ENCODE measurements at regions not wholly inside any gene's neighbourhood (a gene's known extent, or its start where the extent isn't known, plus 50 kb on each side); places are given as distances from the start of the nearest gene placed in this dataset.

- Histone ChIP-seq H3K9me3 (ENCODE audit: insufficient read depth, low read length, severe bottlenecking) (no peaks in the 10 kb centered on the region), H3K9ac (ENCODE audit: low read depth, low read length) (no peak overlapping the region), H3K79me2 (ENCODE audit: insufficient read depth, low read length) (no peaks in the 10 kb centered on the region), H2AFZ (ENCODE audit: low read depth, low read length) (no peak overlapping the region), H3K4me2 (ENCODE audit: insufficient read depth, low read length) (no peak overlapping the region), H3K4me3 (ENCODE audit: low read depth in 1 of 2, low read length in 2 of 2) (no peak overlapping the region), H3K27ac (ENCODE audit: low read length) (no peak overlapping the region), H3K4me1 (ENCODE audit: insufficient read depth, low read length) (no peaks in the 10 kb centered on the region), H3K36me3 (ENCODE audit: insufficient read depth, low read length) (peaks cover 7% of the 10 kb centered on the region), H4K20me1 (ENCODE audit: insufficient read depth, low read length) (no peaks in the 10 kb centered on the region), H3K27me3 (ENCODE audit: insufficient read depth, low read length, poor library complexity) (no peaks in the 10 kb centered on the region)
- TF ChIP-seq CTCF (IDR thresholded peaks at IDR 0.05; ENCODE audit: borderline replicate concordance, extremely low read depth, low read length, poor library complexity, severe bottlenecking) (no peak), EZH2 (IDR thresholded peaks at IDR 0.05; ENCODE audit: borderline replicate concordance, low read depth, low read length, severe bottlenecking) (no peak)
- no peak for ATAC-seq (ENCODE audit: insufficient read depth, low read depth)
- DNase-seq: no peak
Observed at GRCh38 chr16:27698746-27699145, 148.8 kb downstream of the KATNIP start.

- H3K79me2 ChIP-seq (ENCODE audit: insufficient read depth, low read length): no peaks in the 10 kb centered on the region
- H3K4me1 ChIP-seq (ENCODE audit: insufficient read depth, low read length): no peaks in the 10 kb centered on the region
- no peak overlapping the region for H3K9ac ChIP-seq (ENCODE audit: low read depth, low read length)
- H3K36me3 ChIP-seq (ENCODE audit: insufficient read depth, low read length): peaks cover 7% of the 10 kb centered on the region
- H3K9me3 ChIP-seq (ENCODE audit: insufficient read depth, low read length, severe bottlenecking): no peaks in the 10 kb centered on the region
- H3K27me3 ChIP-seq (ENCODE audit: insufficient read depth, low read length, poor library complexity): no peaks in the 10 kb centered on the region
- DNase-seq: no peak
- H3K27ac ChIP-seq (ENCODE audit: low read length): no peak overlapping the region
- H3K4me3 ChIP-seq (ENCODE audit: low read depth in 1 of 2, low read length in 2 of 2): no peak overlapping the region
- H3K4me2 ChIP-seq (ENCODE audit: insufficient read depth, low read length): no peak overlapping the region
- no peak for ATAC-seq (ENCODE audit: insufficient read depth, low read depth)
- TF ChIP-seq CTCF (IDR thresholded peaks at IDR 0.05; ENCODE audit: borderline replicate concordance, extremely low read depth, low read length, poor library complexity, severe bottlenecking): no peak
- TF ChIP-seq EZH2 (IDR thresholded peaks at IDR 0.05; ENCODE audit: borderline replicate concordance, low read depth, low read length, severe bottlenecking): no peak
- no peak overlapping the region for H2AFZ ChIP-seq (ENCODE audit: low read depth, low read length)
- no peaks in the 10 kb centered on the region for H4K20me1 ChIP-seq (ENCODE audit: insufficient read depth, low read length)
Observed at GRCh38 chr16:27699540-27699939, 149.6 kb downstream of the KATNIP start.

GRCh38 chr16:27700304-27700995 is 150.5 kb downstream of the KATNIP start:
- peaks cover 7% of the 10 kb centered on the region for H3K36me3 ChIP-seq (ENCODE audit: insufficient read depth, low read length)
- no peaks in the 10 kb centered on the region for H3K27me3 ChIP-seq (ENCODE audit: insufficient read depth, low read length, poor library complexity)
- DNase-seq: no peak
- no peak for ATAC-seq (ENCODE audit: insufficient read depth, low read depth)
- TF ChIP-seq CTCF (IDR thresholded peaks at IDR 0.05; ENCODE audit: borderline replicate concordance, extremely low read depth, low read length, poor library complexity, severe bottlenecking): no peak
- TF ChIP-seq EZH2 (IDR thresholded peaks at IDR 0.05; ENCODE audit: borderline replicate concordance, low read depth, low read length, severe bottlenecking): no peak
- no peak overlapping the region for H3K9ac ChIP-seq (ENCODE audit: low read depth, low read length)
- no peaks in the 10 kb centered on the region for H3K9me3 ChIP-seq (ENCODE audit: insufficient read depth, low read length, severe bottlenecking)
- no peak overlapping the region for H3K4me2 ChIP-seq (ENCODE audit: insufficient read depth, low read length)
- H3K4me3 ChIP-seq (ENCODE audit: low read depth in 1 of 2, low read length in 2 of 2): no peak overlapping the region
- H2AFZ ChIP-seq (ENCODE audit: low read depth, low read length): no peak overlapping the region
- H4K20me1 ChIP-seq (ENCODE audit: insufficient read depth, low read length): no peaks in the 10 kb centered on the region
- no peaks in the 10 kb centered on the region for H3K4me1 ChIP-seq (ENCODE audit: insufficient read depth, low read length)
- no peak overlapping the region for H3K27ac ChIP-seq (ENCODE audit: low read length)
- H3K79me2 ChIP-seq (ENCODE audit: insufficient read depth, low read length): no peaks in the 10 kb centered on the region
